ENCODE measurements at regions not wholly inside any gene's neighbourhood (a gene's known extent, or its start where the extent isn't known, plus 50 kb on each side); places are given as distances from the start of the nearest gene placed in this dataset.

DNA sequence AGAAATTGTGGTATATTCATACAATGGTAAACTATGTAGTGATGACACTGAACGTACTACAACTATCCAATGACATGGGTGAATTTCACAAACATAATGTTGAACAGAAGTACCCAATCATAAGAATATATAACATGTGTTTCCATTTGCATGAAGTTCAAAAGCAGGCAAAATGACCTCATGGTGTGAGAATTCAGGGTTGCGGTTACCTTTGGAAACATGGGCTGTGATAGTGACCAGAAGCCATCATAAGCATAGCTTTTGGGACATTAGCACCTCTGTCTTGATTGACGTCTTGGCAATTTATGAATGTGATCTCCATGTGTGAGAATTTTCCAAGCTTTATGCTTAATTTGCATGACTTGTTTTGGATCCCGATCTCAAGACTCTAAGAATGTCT is 500.1 kb upstream of the JAG1 start:
- no peak for TF ChIP-seq GATA3 (IDR thresholded peaks at IDR 0.05; ENCODE audit: low read depth, low read length)
- TF ChIP-seq GATA2 (IDR thresholded peaks at IDR 0.05; ENCODE audit: low read depth, low read length), result no peak

DNA sequence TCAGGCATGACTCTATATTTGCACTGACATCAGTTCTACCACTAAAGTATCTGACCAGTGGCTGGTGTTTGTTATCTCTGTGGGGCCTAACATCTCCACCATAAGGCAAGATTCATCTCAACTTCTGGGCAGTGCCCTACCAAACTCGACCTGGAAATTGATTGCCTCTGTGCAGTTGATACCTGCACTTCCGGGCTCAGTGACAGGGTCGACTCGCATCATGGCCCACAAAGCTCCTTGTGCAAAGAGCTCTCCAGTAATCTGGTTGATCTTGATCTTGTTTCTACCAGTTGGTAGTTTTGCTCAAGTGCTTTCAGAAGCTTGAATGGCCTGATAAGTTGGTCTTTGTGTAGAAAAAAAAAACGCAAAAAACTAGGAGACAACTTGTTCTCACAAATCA is 501.1 kb upstream of the JAG1 start:
- TF ChIP-seq GATA3 (IDR thresholded peaks at IDR 0.05; ENCODE audit: low read depth, low read length) (no peak), GATA2 (IDR thresholded peaks at IDR 0.05; ENCODE audit: low read depth, low read length) (no peak)

- TF ChIP-seq GATA2 (IDR thresholded peaks at IDR 0.05; ENCODE audit: low read depth, low read length), result no peak
- no peak for TF ChIP-seq GATA3 (IDR thresholded peaks at IDR 0.05; ENCODE audit: low read depth, low read length)
Measured at GRCh38 chr20:11176431-11176830, 502.6 kb upstream of the JAG1 start.

GRCh38 chr20:11178946-11179654 is 505.3 kb upstream of the JAG1 start:
- TF ChIP-seq GATA3 (IDR thresholded peaks at IDR 0.05; ENCODE audit: low read depth, low read length), result no peak
- TF ChIP-seq GATA2 (IDR thresholded peaks at IDR 0.05; ENCODE audit: low read depth, low read length), result no peak

- no peak for TF ChIP-seq GATA2 (IDR thresholded peaks at IDR 0.05; ENCODE audit: low read depth, low read length)
- TF ChIP-seq GATA3 (IDR thresholded peaks at IDR 0.05; ENCODE audit: low read depth, low read length), result no peak
Measured at GRCh38 chr20:11180186-11180585, 506.4 kb upstream of the JAG1 start.

DNA sequence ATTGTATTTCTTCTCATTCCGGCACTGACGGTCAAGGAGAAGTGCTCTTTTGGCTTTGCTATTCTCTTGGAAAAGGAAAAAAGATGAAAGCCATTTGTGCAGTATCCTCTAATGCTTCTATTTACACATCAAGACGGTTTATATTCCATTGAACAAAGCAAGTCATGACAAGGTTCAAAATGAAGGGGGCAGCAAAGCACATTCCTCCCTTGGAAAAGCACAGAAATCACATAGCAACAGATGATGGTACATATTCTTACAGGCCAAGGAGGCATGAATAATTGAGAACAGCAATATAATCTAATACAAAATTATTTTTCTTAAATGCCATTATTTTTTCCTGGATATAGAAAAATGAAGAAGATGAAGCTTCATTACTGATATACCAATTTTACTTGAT is 508.2 kb upstream of the JAG1 start:
- no peak for TF ChIP-seq GATA2 (IDR thresholded peaks at IDR 0.05; ENCODE audit: low read depth, low read length)
- TF ChIP-seq GATA3 (IDR thresholded peaks at IDR 0.05; ENCODE audit: low read depth, low read length), result no peak

DNA sequence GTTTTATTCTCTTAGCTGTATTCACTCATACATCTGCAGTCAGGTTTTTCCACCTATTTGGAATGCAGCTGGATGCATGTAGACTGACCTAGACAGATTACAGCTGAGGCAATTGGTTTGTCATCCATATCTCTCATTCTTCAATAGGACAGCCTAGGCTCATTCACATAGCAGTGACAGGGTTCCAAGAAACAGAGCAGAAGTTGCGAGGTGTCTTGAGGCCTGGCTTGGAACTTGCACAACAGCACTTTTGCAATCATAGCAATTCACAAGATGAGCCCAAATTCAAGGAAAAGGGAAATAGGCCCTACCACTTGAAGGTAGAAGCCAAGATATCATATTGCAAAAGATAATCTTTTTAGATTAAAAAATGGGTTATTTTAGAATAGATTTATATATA is 508.9 kb upstream of the JAG1 start:
- TF ChIP-seq GATA2 (IDR thresholded peaks at IDR 0.05; ENCODE audit: low read depth, low read length) (no peak), GATA3 (IDR thresholded peaks at IDR 0.05; ENCODE audit: low read depth, low read length) (no peak)

DNA sequence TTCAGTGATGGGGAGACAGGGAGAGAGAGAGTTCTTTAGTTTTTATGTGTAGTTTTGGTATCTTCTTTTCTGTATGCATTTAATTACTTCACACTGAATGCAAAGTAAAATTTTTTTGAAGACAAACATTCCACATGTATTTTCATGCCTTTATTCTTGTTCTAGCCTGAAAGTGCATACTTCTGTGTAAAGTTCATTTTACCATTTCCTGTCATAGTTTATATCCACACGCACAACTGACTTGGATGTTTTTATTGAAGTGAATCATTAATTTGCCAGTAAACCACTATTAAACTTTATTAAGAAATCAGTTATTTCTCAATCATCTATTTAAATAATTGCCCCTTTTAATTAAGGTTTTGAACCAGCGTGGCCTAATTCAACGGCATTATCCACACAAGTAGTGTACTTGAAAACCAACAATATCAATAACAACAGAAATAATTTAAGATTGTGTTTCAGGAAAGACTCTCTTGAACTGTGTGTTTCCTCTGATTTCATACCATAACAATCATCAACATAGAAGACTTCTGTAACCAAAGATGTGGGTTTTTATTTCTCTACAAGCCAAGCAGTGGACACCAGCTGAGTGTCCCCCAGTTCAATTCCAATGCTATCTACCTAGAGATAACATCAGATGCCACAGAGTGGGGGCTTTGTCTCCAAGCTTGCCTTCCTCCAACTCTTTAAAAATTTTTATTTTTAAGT is 512.7 kb upstream of the JAG1 start:
- TF ChIP-seq GATA3 (IDR thresholded peaks at IDR 0.05; ENCODE audit: low read depth, low read length) (no peak), GATA2 (IDR thresholded peaks at IDR 0.05; ENCODE audit: low read depth, low read length) (no peak)

GRCh38 chr20:11188843-11189603 is 515.2 kb upstream of the JAG1 start:
- TF ChIP-seq GATA2 (IDR thresholded peaks at IDR 0.05; ENCODE audit: low read depth, low read length) (no peak), GATA3 (IDR thresholded peaks at IDR 0.05; ENCODE audit: low read depth, low read length) (no peak)

DNA sequence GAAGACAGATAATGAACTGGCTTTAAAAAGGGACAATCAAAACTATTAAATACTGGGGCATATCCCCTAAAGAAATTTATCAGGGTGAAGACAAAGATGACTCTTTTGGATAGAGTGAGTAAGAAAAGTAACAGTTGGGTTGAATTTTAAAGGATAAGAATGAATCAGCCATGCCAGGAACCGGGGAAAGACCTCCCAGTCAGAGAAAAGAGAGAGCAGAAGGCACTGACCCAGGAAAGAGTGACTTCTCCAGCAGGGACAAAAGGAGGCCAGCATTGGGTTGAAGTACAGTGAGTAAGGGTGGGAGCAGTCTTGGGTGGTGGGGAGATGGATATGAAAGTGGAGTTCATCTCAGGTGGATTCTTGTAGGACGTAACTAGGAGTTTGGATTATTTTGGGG is 516.9 kb upstream of the JAG1 start:
- TF ChIP-seq GATA2 (IDR thresholded peaks at IDR 0.05; ENCODE audit: low read depth, low read length) (no peak), GATA3 (IDR thresholded peaks at IDR 0.05; ENCODE audit: low read depth, low read length) (no peak)

DNA sequence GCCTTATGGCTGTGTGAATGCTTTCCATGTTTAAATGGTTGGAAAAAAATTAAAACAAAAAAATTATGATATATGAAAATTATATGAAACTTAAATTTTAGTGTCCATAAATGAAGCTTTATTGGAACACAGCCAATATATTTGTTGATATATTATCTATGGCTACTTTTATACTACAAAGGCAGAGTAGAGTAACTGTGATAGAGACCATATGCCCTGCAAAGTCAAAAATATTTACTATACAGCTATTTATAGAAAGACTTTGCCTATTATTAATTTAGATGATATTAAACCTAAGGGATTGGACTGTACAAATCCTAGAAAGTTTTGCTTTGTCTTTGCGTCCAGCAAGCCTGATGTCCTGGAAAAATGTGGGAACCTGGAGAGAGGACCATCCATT is 518.3 kb upstream of the JAG1 start:
- TF ChIP-seq GATA3 (IDR thresholded peaks at IDR 0.05; ENCODE audit: low read depth, low read length) (no peak), GATA2 (IDR thresholded peaks at IDR 0.05; ENCODE audit: low read depth, low read length) (no peak)

DNA sequence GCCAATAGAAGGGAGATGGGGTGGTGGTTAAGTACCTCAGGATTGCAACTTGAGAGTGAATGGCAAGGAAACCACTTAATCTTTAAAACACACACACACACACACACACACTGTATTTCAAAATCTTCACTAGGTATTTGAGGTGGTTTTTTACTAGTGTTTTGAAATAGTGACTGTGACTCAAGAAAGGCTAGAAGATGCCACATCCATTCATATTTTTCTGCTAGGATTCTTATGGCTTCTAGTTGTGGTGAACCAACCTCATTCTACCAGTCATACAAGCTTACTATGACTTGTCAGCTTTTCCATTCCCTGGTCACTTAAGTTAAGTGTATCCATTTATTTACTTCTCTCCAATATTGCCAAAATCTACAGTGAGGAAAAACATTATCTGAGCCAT is 519.4 kb upstream of the JAG1 start:
- TF ChIP-seq GATA2 (IDR thresholded peaks at IDR 0.05; ENCODE audit: low read depth, low read length) (no peak), GATA3 (IDR thresholded peaks at IDR 0.05; ENCODE audit: low read depth, low read length) (no peak)

- no peak for TF ChIP-seq GATA3 (IDR thresholded peaks at IDR 0.05; ENCODE audit: low read depth, low read length)
- TF ChIP-seq GATA2 (IDR thresholded peaks at IDR 0.05; ENCODE audit: low read depth, low read length), result no peak
Measured at GRCh38 chr20:11195169-11195568, 521.4 kb upstream of the JAG1 start.

- TF ChIP-seq GATA3 (IDR thresholded peaks at IDR 0.05; ENCODE audit: low read depth, low read length) (no peak), GATA2 (IDR thresholded peaks at IDR 0.05; ENCODE audit: low read depth, low read length) (no peak)
Measured at GRCh38 chr20:11195899-11196558, 522.2 kb upstream of the JAG1 start.

Data from SH-SY5Y (cell line).